HAP-1 (cell line): ENCODE measurements at regions not wholly inside any gene's neighbourhood (a gene's known extent, or its start where the extent isn't known, plus 50 kb on each side); places are given as distances from the start of the nearest gene placed in this dataset.
"Not testable (repeated sequence)": the region's sequence is repeated elsewhere in the genome, so short reads cannot be mapped to it uniquely, and the experiment has no call there.

Experiments used
- DNase-seq, 2 experiments: peaks; one replicate each; pipeline ENCODE4 v3.0.0-alpha.2; 2016 to 2020; ENCODE audit warnings: low spot score in 2 of 2
- H3K27me3 ChIP-seq: fragments of 250-450 bp; sonication (Bioruptor Pico); 2 replicates; pipeline ENCODE4 v1.5.1; 2020; ENCODE audit warnings: low read depth, mild to moderate bottlenecking, moderate library complexity
- H3K36me3 ChIP-seq: fragments of 250-450 bp; sonication (Bioruptor Pico); replicated peaks from 2 replicates; pipeline ENCODE4 v1.5.1; 2020; ENCODE audit warnings: mild to moderate bottlenecking
- H3K4me1 ChIP-seq: fragments of 250-450 bp; sonication (Bioruptor Pico); 2 replicates; pipeline ENCODE4 v1.5.1; 2020; ENCODE audit warnings: mild to moderate bottlenecking
- H3K4me3 ChIP-seq: fragments of 250-450 bp; sonication (Bioruptor Pico); 2 replicates; pipeline ENCODE4 v1.5.1; 2020; ENCODE audit warnings: mild to moderate bottlenecking, moderate library complexity
- H3K9me3 ChIP-seq: fragments of 250-450 bp; sonication (Bioruptor Pico); 2 replicates; pipeline ENCODE4 v1.5.1; 2020; ENCODE audit warnings: mild to moderate bottlenecking, moderate library complexity
- in situ Hi-C: fragments of 300-500 bp; cut with MboI; formaldehyde crosslinking; loops from 3 replicates; pipeline ENCODE4 v1.14.3; 2020; ENCODE audit warnings: low sequenced_read_pairs, inconsistent platforms, mixed read lengths

DNA sequence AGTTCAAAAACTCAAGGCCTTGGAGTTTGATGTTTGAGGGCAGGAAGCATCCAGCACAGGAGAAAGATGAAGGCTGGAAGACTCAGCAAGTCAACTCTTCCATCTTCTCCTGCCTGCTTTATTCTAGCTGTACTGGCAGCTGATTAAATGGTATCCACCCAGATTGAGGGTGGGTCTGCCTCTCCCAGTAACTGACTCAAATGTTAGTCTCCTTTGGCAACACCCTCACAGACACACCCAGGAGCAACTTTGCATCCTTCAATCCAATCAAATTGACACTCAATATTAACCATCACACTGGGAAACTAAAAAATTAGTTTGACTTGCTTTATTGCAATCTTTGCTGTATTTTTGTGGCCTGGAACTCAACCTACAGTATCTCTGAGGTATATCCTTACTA is 230.5 kb upstream of the TARS1 start:
- H3K4me1 ChIP-seq, in situ Hi-C loops, H3K27me3 ChIP-seq, H3K36me3 ChIP-seq, H3K4me3 ChIP-seq, H3K9me3 ChIP-seq, DNase-seq: not testable (repeated sequence)

DNA sequence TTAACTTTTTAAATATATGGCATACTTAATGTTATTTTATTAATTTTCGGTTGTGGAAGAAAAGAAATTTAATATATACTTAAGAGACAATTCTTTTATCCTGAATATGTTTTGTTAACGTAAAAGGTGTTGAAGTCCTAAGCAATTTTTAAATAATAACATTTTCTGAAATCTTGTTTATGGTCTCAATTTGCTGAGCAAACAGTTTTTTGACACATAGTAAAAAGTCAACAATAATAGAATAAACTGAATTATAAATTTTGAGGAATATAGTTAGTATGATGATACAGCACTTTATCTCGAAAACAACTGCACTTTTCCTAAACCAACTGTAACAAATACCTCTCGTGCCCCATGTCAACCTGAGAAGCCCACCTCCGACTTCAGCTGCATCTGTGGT is 229.8 kb upstream of the TARS1 start:
- Histone ChIP-seq H3K4me3 (no peak overlapping the region), H3K27me3 (no peaks in the 10 kb centered on the region), H3K36me3 (no peaks in the 10 kb centered on the region), H3K9me3 (no peaks in the 10 kb centered on the region), H3K4me1 (no peaks in the 10 kb centered on the region)
- in situ Hi-C loops: no loop called here
- no peak for DNase-seq

DNA sequence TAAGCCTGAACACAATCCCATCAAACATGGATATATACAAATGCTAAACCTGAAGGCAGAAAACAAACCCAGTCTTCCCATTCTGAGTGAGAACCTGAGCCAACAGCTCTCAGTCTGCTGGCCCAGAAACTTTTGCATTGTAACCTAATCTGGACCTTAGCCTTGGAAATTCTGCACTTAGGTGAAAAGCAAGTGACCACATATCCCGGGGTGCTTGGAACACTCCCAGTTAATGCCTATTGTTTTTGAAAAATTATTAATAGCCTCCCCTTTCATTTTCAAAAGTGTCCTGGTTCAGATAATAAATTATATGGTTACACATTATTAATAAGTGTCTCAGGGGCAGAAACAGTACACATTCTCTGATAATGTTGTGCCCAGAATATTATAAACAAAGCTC is 228.3 kb upstream of the TARS1 start:
- Histone ChIP-seq H3K27me3 (no peaks in the 10 kb centered on the region), H3K9me3 (no peaks in the 10 kb centered on the region), H3K36me3 (no peaks in the 10 kb centered on the region), H3K4me3 (no peak overlapping the region), H3K4me1 (no peaks in the 10 kb centered on the region)
- DNase-seq: no peak
- in situ Hi-C loops: no loop called here

DNA sequence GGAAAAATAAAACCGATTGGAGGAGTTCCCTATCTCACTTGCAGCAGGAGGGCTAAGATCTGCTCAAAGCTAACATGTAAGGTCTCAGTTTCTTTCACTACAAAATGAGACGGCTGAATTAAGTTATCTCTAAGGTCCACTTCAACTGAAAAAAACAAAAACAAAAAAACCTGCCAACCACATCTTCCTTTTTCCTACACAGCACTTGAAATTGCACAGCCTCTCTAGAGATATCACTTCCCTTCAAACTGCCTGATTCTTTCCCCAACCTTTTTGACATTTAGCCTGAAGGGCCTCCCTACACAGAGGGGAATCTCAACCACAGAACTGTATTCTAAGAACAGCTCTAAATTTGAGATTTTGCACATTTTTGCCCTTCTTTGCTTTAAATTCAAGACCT is 227.9 kb upstream of the TARS1 start:
- Histone ChIP-seq H3K36me3 (no peaks in the 10 kb centered on the region), H3K4me1 (no peaks in the 10 kb centered on the region), H3K9me3 (no peaks in the 10 kb centered on the region), H3K27me3 (no peaks in the 10 kb centered on the region), H3K4me3 (no peak overlapping the region)
- in situ Hi-C loops: no loop called here
- no peak for DNase-seq

DNA sequence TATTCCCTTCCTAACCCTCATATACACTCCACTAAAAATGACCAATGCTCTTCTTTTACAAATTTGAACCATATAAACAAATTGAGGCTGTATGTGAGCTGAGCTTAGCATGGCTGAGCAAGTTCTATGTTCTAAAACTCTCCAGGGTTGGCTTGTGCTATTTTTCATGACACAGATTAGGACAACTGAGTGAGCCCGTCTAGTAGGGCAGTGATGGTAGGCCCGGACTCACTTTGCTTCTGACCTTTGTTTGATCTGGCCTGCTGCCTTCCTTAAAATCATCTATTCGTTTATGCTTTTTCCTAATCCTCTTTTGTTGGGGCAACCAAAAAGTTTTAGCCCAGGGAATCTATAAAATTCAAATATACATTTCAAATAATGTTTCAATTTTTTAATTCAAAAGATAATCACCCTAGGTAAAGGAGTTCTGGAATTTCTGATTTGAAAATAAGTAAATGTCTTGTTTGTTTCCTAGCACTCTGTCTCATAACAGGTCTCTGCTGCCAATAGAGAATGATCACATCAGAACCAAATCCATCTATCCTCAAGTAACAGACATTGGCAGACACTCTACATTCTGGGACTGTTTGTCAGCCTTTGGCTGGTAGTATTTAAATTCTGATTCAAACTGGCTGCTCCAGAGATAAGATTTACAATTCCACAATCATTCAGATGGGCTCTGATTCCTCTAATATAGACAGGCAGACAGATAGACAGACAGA is 217.0 kb upstream of the TARS1 start:
- H3K9me3 ChIP-seq: no peaks in the 10 kb centered on the region
- no peak for DNase-seq
- in situ Hi-C loops: no loop called here
- no peaks in the 10 kb centered on the region for H3K27me3 ChIP-seq
- H3K4me3 ChIP-seq: no peak overlapping the region
- peaks cover 2% of the 10 kb centered on the region; the same call in 1 of the 2 replicates for H3K4me1 ChIP-seq
- H3K36me3 ChIP-seq: no peaks in the 10 kb centered on the region; the same call in 1 of the 2 replicates

DNA sequence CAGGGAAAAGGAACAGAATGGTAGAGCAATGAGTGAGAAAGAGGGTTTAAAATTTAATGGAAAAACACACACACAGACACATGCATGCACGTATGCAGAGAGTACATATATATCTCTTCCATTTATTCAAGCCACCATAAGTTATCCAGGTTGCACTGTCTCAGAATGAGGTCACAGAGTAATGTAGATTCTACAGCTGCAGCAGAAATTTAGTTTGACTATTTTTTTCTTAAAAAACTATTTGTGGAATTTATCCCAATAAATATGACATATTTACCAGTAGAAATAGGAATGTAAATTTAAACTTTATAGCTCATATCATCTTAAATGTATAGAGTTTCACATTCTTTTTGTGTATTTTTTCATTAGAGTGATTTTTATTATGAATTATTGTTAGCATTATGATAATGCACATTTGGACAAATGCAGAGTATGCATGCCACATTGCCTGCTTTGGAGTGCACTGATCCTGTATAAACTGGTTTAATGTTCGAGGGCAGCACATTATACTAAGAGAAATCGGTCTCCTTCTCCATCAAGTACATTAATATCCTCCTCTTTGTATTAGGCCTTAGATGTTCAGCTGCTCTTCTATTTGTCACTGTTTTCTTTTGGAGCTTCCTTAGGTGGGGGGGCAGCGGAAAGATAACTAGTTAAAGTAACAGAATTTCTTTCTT is 216.3 kb upstream of the TARS1 start:
- no peak overlapping the region for H3K4me3 ChIP-seq
- no peaks in the 10 kb centered on the region for H3K9me3 ChIP-seq
- no peaks in the 10 kb centered on the region; the same call in 1 of the 2 replicates for H3K36me3 ChIP-seq
- in situ Hi-C loops: no loop called here
- no peak for DNase-seq
- H3K27me3 ChIP-seq: no peaks in the 10 kb centered on the region
- peaks cover 2% of the 10 kb centered on the region; the same call in 1 of the 2 replicates for H3K4me1 ChIP-seq

DNA sequence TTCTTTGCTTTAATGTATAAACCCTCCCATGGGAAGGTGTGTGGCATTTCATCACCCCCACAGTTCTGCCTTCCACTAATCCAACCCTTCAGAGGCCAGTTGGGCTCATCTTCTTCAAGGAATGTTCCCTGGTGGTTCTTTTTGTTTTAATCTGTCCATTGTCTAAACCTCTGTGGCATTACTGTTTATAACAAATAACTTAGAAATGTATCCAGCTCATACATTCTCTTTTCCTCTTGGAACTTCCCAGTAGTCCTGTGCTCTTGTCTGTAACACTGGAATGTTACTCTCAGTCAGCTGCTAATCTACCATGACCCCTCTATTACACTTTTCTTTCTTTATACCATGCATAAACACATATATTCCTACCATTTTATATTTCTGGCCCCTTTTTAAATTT is 213.5 kb upstream of the TARS1 start:
- no peak overlapping the region for H3K4me3 ChIP-seq
- in situ Hi-C loops: no loop called here
- no peaks in the 10 kb centered on the region; the same call in 1 of the 2 replicates for H3K36me3 ChIP-seq
- DNase-seq: no peak
- peaks cover 2% of the 10 kb centered on the region; the same call in 1 of the 2 replicates for H3K4me1 ChIP-seq
- H3K27me3 ChIP-seq: no peaks in the 10 kb centered on the region
- H3K9me3 ChIP-seq: no peaks in the 10 kb centered on the region

DNA sequence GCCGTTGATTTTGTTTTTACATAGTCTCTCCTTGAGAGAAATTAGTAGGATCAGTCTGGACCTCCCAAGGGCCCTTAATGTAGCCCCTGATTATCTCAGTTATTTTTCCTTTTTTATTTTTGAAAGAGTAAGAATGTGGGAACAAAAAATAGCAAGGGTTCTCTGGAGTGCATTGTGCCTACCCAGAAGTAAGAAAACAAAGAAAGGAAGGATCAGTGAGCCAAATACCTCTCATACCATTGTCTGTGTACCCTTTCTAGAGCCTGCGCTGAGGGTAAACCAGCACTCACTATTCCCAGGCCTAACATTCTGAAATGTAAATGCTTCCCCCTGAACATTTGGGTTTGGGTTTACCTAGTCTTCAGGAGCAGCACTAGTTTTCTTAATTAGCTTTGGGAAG is 213.0 kb upstream of the TARS1 start:
- H3K9me3 ChIP-seq: no peaks in the 10 kb centered on the region
- H3K4me3 ChIP-seq: no peak overlapping the region
- no peaks in the 10 kb centered on the region for H3K27me3 ChIP-seq
- no peaks in the 10 kb centered on the region; the same call in 1 of the 2 replicates for H3K36me3 ChIP-seq
- peaks cover 2% of the 10 kb centered on the region; the same call in 1 of the 2 replicates for H3K4me1 ChIP-seq
- DNase-seq: no peak
- in situ Hi-C loops: no loop called here

DNA sequence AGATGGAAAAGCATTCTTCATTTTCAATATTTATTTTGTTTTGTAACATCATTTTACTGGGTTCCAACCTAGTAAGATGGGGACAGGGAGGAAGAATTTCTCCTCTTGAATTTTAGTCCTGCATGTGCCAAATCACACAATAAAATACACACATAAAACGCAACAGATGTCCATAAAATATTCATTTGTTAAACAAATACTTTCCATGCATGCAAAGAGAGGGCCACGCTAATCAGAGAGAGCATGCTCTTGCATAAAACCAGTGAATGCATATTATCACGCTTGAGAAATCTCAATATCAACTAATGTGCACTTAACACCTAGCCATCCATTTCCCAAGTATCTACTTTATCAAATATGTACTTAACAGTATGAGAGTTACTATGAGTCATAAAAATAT is 212.6 kb upstream of the TARS1 start:
- DNase-seq: no peak
- H3K27me3 ChIP-seq: no peaks in the 10 kb centered on the region
- H3K9me3 ChIP-seq: no peaks in the 10 kb centered on the region
- no peaks in the 10 kb centered on the region; the same call in 1 of the 2 replicates for H3K36me3 ChIP-seq
- H3K4me1 ChIP-seq: peaks cover 2% of the 10 kb centered on the region; the same call in 1 of the 2 replicates
- no peak overlapping the region for H3K4me3 ChIP-seq
- in situ Hi-C loops: no loop called here

DNA sequence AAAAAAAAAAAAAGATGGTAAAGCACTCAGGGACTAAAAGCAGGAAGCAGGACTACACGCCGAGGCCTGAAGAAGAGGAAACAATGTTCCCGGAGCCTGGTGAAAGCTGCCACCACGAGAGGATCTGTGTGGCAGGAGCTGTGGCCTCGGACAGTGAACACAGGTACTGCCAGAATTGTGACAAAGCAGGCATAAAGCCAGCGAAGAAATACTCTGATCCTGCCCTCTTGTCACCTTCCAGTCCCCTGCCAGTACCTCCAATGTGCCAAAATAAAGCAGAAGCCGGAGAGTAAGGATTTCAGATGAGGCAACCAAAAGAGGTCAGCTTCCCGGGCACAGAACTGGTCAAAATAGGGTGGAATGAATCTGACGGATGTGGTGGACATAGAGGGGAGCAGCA is 211.5 kb upstream of the TARS1 start:
- DNase-seq: no peak
- Histone ChIP-seq H3K9me3 (no peaks in the 10 kb centered on the region), H3K4me1 (peaks cover 2% of the 10 kb centered on the region; the same call in 1 of the 2 replicates), H3K4me3 (no peak overlapping the region), H3K36me3 (no peaks in the 10 kb centered on the region; the same call in 1 of the 2 replicates), H3K27me3 (no peaks in the 10 kb centered on the region)
- in situ Hi-C loops: no loop called here

DNA sequence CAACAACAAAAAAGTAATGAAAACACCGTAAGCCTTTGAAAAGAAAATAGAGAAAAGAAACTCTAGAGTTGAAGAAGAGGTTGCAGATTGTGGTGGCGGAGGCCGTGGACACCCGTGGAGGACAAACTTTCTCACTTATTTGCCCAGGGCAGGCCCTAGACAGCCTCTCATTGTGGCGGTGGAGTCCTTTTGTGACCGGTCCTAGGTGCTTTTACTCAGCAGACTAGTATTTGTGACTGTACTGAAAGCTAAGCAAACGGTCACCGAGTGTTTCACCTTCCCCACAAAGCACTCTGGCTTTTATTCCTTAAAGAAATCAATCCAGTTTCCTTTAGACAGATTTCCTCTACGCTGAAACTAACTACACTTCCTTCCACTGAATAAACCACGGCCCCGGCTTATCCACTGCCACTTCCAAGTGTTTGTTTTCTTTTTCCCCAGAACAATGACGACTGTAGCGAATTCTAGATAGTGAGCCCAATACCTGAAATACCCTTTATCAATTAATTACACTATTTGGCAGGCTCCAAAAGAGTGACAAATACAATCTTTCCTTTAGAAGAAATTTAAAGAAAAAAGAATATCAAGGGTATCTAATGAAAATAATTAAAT is 210.2 kb upstream of the TARS1 start:
- Histone ChIP-seq H3K4me1 (peaks cover 2% of the 10 kb centered on the region; the same call in 1 of the 2 replicates), H3K9me3 (no peaks in the 10 kb centered on the region), H3K27me3 (no peaks in the 10 kb centered on the region), H3K4me3 (no peak overlapping the region), H3K36me3 (no peaks in the 10 kb centered on the region; the same call in 1 of the 2 replicates)
- in situ Hi-C loops: no loop called here
- DNase-seq: no peak

DNA sequence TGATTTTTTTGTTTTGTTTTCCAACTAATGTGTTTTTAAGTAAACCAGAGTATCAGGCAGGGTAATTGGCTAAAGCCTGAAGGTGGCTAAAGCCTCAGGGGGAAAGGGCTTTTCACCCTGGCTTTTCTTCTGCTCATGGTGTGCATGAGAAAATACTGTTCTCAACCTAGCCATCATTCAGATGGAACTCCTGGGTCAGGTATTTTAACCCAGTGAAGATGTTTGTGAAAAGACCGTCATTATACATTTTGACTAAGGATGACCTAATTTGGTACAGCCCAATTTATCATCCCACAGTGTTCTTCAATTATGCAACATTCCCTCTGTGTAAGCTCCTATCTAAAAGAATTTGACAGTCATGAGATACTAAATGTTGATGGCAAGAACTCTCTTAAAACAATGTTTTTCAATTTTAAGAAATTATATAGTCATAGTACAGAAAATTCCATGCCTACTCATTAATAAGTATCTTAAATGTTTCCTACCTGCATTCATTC is 209.5 kb upstream of the TARS1 start:
- peaks cover 2% of the 10 kb centered on the region; the same call in 1 of the 2 replicates for H3K4me1 ChIP-seq
- no peak for DNase-seq
- H3K27me3 ChIP-seq: no peaks in the 10 kb centered on the region
- no peaks in the 10 kb centered on the region for H3K9me3 ChIP-seq
- no peaks in the 10 kb centered on the region; the same call in 1 of the 2 replicates for H3K36me3 ChIP-seq
- in situ Hi-C loops: no loop called here
- no peak overlapping the region for H3K4me3 ChIP-seq

DNA sequence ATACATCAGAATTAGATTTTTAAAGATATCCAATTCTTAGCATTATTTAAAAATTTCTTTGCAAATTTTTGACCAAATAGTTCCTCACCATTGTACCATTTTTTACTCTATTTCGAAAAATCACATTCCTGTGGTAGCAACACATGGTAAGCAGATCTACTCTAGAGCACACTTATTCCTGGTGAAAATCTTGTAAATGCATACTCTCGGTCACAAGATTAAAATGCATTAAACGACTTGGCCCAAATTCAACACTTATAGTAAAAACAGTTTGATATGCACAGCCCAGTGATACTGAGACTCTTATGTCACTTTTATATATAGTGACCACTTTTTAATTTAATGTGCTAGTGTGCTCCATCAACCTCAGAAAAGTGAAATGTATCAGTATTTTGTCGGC is 208.8 kb upstream of the TARS1 start:
- Histone ChIP-seq H3K4me1 (peaks cover 2% of the 10 kb centered on the region; the same call in 1 of the 2 replicates), H3K36me3 (no peaks in the 10 kb centered on the region; the same call in 1 of the 2 replicates), H3K27me3 (no peaks in the 10 kb centered on the region), H3K4me3 (no peak overlapping the region), H3K9me3 (no peaks in the 10 kb centered on the region)
- DNase-seq: no peak
- in situ Hi-C loops: no loop called here
